Stimulated activated CD8-positive, alpha-beta memory T cell treated with anti-CD3 and anti-CD28 coated beads, Interleukin-2, amount 100 ng/mL, for 48 hours (primary cell): ENCODE measurements at regions not wholly inside any gene's neighbourhood (a gene's known extent, or its start where the extent isn't known, plus 50 kb on each side); places are given as distances from the start of the nearest gene placed in this dataset.
"Not testable (repeated sequence)": the region's sequence is repeated elsewhere in the genome, so short reads cannot be mapped to it uniquely, and the experiment has no call there.

Source experiments
- DNase-seq, 2 donors: peaks; one replicate each; pipeline ENCODE4 v3.0.0-alpha.2; 2020; ENCODE audit warnings: low read depth in 2 of 2

DNA sequence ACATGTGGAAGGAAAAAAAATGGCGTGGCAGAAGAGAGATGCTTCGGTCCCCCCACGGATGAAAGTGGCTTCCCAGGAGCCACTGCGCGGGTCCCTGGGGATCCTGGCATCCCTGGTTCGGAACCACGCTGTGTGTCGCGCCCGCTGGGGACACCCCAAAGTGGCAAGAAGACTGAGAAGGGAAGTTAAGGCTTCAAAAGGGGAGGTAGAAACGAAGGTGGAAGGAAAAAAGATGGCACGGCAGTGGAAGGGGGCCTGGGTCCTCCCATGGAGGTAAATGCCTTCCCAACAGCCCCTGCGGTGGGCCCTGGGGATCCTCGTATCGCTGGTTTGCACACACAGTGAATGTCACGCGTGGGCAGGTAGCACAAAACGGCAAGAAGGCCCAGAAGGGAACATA is 281.7 kb downstream of the ALG10 start:
- DNase-seq: no peak

DNA sequence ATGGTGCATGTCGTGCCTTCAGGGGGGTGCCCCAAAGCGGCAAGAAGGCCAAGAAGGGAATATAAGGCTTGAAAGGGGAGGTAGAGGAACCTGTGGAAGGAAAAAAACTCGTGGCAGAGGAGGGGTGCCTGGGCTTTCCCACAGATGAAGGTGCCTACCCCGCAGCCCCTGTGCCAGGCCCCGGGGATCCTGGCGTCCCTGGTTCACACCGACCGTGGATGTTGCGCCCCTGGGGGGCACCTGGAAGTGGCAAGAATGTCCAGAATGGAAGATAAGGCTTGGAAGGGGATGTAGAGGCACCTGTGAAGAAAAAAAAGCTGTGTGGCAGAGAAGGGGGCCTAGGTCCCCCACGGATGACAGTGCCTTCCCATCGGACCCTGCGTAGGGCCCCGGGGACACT is 282.2 kb downstream of the ALG10 start:
- DNase-seq: no peak

DNA sequence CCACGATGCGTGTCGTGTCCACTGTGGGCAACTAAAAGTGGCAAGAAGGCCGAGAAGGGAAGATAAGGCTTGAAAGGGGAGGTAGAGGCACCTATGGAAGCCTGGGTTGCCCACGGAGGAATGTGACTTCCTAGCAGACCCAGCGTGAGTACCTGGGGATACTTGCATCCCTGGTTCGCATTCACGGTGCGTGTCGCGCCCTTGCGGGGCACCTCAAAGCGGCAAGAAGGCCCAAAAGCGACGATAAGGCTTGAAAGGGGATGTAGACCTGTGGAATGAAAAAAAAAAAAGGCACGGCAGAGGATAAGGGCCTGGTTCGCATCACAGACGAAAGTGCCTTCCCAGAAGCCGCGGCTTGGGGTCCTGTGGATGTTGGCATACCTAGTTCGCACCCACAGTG is 282.9 kb downstream of the ALG10 start:
- DNase-seq: no peak

DNA sequence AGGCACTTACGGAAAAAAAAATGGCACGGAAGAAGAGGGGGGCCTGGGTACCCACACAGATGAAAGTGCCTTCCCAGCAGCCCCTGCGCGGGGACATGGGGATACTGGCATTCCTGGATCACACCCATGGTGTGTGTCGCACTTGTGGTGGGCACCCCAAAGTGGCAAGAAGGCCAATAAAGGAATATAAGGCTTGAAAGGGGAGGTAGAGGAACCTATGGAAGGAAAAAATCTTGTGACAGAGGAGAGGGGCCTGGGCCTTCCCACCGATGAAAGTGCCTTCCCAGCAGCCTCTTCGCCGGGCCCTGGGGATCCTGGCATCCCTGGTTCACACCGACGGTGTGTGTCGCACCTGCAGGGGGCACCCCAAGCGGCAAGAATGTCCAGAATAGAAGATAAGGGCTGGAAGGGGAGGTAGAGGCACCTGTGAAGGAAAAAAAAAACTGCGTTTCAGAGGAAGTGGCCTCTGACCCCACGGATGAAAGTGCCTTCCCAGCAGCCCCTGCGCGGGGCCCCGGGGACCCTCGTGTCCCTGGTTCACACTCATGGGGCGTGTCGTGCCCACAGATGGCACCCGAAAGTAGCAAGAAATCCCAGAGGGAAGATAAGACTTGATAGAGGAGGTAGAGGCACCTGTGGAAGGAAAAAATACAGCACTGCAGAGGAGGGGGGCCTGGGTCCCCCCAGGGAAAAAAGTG is 284.0 kb downstream of the ALG10 start:
- no peak for DNase-seq

DNA sequence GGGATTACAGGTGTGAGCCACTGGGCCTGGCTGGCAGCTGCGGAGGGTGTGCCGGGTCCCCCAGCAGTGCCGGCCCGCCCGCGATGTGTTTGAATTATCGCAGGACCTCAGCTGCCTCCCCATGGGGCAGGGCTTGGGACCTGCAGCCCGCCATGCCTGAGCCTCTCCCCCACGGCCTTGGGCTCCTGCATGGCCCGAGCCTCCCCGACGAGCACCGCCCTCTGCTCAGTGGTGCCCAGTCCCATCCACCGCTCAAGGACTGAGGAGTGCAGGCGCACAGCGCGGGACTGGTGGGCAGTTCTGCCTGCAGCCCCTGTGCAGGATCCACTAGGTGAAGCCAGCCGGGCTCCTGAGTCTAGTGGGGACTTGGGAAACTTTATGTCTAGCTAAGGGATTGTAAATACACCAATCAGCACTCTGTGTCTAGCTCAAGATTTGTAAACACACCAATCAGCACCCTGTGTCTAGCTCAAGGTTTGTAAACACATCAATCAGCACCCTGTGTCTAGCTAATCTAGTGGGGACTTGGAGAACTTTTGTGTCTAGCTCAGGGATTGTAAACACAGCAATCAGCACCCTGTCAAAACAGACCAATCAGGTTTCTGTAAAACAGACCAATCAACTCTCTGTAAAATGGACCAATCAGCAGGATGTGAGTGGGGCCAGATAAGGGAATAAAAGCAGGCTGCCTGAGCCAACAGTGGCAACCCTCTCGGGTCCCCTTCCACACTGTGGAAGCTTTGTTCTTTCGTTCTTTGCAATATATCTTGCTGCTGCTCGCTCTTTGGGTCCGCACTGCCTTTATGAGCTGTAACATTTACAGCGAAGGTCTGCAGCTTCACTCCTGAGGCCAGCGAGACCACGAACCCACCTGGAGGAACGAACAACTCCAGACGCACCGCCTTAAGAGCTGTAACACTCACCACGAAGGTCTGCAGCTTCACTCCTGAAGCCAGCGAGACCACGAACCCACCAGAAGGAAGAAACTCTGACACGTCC is 287.8 kb downstream of the ALG10 start:
- DNase-seq: not testable (repeated sequence)

DNA sequence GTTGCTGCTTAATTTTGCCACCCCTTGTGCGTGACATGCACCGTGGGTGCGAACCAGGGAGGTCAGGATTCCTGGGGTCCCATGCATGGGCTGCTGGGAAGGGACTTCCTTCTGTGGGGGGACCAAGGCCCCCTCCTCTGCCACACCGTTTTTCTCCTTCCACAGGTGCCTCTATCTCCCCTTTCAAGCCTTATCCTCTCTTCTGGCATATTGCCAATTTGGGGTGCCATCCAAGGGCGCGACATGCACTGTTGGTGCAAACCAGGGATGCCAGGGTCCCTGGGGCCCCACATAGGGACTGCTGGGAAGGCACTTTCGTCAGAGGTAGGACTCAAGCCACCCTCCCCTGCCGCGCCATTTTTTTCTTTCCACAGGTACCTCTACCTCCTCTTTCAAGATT is 289.0 kb downstream of the ALG10 start:
- no peak for DNase-seq

DNA sequence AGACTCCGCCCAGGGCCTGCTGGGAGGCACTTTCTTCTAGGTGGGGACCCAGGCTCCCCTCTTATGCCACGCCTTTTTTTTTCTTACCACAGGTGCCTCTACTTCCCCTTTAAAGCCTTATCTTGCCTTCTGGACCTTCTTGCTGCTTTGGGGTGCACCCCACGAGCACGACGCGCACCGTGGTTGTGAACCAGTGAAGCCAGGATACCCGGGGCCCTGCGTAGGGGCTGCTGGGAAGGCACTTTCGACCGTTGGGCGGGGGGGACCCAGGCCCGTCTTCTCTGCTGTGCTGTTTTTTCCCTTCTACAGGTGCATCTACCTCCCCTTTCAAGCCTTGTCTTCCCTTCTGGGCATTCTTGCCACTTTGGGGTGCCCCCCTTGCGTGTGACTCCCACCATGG is 305.4 kb downstream of the ALG10 start:
- no peak for DNase-seq

DNA sequence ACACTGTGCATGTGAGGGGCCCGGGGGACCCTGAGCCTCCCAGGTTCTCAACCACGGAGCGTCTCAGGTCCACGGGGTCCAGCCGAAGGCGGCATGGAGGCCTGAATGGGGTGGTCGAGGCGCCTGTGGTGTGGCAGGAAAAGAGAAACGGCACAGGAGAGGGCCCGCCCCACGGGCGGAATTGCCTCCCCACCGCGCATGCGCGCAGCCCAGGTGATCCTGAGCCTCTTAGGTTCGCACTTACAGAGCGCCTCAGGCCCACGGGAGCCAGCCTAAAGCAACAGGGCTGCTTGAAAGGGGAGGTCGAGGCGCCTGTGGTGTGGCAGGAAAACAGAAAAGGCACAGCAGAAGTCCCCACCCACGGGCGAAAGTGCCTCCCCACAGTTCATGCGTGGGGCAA is 311.0 kb downstream of the ALG10 start:
- no peak for DNase-seq

DNA sequence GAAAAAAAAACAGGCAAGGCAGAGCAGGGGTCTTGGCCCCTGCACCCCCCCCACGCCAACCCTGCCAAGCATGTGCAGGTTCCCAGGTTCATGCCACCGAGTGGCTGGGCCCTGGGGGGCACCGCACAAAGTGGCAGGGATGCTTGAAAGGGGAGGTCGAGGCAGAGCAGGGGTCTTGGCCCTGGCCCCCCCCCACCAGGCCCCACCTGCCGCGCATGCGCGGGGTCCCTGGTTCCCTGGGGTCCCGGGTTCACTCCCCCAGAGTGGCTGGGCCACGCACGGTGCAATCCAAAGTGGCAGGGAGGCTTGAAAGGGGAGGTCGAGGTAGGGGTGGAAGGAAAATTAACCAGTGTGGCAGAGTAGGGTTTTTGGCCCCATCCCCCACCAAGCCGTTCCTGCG is 312.2 kb downstream of the ALG10 start:
- no peak for DNase-seq

DNA sequence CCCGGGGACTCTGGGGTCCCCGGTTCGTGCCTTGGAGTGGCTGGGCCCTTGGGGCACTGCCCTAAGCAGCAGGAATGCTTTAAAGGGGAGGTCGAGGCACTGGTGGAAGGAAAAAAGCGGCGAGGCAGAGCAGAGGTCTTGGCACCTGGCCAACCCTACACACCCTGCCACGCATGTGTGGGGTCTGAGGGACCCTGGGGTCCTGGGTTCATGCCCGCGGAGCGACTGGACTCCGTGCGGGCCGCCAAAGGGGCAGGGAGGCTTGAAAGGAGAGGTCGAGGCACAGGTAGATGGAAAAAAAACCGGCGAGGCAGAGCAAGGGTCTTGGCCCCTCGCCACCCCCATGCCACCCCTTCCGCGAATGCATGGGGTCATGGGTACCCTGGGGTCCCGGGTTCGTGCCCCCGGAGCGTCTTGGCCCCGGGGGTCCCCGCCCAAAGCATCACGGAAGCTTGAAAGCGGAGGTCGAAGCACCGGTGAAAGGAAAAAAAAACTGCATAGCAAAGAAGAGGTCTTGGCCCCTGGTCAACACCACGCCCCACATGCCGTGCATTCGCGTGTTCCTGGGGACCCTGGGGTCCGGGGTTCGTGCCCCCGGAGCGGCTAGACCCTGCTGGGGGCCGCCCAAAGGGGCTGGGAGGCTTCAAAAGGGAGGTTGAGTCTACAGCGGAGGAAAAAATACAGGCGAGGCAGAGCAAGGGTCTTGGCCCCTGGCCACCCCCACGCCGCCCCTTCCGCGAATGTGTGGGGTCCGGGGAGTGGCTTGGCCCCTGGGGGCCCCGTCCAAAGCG is 312.9 kb downstream of the ALG10 start:
- DNase-seq: no peak

DNA sequence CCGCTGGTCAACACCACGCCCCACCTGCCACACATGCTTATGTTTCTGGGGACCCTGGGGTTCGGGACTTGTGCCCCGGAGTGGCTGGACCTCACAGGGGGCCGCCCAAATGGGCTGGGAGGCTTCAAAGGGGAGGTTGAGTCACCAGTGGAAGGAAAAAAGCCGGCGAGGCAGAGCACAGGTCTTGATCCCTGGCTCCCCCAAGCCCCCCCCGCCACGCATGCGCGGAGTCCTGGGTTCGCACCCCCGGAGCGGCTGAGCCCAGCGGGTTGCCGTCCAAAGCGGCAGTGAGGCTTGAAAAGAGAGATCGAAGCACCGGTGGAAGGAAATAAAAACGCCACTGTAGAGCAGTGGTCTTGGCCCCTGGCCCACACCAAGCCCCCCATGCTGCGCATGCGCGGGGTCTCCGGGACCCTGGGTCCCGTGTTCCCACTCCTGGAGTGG is 313.5 kb downstream of the ALG10 start:
- DNase-seq: no peak

DNA sequence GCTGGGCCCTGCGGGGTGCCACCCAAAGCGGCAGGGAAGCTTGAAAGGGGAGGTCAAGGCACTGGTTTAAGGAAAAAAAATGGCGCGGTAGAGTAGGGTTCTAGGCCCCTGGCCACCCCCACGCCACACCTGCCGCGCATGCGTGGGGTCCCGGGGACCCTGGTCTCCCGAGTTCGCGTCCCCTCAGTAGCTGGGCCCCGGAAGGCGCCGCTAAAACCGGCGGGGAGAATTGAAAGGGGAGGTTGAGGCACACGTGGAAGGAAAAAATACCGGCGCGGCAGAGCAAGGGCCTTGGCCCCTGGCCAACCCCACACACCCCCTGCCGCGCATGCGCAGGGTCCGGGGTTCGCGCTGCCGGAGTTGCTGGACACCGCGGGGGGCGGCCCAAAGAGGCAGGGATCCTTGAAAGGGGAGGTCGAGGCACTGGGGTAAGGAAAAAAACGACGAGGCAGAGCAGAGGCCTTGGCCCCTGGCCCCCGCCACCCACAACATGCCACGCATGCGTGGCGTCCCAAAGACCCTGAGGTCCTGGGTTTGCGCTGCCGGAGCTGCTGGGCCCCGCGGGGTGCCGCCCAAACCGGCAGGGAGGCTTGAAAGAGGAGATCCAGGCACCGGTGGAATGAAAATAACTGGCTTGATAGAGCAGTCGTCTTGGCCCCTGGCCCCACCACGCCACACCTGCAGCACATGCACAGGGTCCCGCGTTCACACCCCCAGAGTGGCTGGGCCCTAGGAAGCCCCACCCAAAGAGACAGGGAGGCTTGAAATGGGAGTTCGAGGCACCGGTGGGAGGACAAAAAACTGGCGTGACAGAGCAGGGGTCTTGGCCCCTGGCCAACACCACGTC is 314.5 kb downstream of the ALG10 start:
- DNase-seq: no peak

DNA sequence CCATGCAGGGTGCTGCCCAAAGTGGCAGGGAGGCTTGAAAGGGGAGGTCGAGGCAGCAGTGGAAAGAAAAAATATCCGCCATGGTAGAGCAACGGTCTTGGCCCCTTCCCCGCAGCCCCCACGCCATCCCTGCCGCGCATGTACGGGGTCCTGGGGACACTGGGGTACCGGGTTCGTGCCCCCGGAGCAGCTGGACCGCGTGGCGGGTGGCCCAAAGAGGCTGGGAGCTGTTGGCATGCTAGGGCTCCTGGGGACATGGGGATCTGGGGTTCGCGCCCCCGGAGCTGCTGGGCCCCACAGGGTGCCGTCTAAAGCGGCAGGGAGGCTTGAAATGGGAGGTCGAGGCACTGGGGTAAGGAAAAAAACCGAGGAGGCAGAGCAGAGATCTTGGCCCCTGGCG is 316.5 kb downstream of the ALG10 start:
- no peak for DNase-seq

DNA sequence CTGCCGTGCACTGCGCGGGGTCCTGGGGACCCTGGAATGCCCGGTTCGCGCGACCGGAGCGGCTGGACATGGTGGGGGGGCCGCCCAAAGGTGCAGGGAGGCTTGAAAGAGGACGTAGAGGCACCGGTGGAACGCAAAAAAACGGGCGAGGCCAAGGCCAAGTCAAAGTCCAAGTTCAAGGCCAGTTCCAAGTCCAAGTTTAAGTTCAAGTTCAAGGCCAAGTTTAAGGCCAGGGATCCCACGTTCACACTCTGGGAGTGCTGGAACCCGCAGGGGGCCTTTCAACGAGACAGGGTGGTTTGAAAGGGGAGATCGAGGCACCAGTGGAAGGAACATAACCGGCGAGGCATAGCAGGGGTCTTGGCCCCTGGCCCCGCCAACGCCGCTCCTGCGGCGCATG is 317.6 kb downstream of the ALG10 start:
- DNase-seq: no peak

DNA sequence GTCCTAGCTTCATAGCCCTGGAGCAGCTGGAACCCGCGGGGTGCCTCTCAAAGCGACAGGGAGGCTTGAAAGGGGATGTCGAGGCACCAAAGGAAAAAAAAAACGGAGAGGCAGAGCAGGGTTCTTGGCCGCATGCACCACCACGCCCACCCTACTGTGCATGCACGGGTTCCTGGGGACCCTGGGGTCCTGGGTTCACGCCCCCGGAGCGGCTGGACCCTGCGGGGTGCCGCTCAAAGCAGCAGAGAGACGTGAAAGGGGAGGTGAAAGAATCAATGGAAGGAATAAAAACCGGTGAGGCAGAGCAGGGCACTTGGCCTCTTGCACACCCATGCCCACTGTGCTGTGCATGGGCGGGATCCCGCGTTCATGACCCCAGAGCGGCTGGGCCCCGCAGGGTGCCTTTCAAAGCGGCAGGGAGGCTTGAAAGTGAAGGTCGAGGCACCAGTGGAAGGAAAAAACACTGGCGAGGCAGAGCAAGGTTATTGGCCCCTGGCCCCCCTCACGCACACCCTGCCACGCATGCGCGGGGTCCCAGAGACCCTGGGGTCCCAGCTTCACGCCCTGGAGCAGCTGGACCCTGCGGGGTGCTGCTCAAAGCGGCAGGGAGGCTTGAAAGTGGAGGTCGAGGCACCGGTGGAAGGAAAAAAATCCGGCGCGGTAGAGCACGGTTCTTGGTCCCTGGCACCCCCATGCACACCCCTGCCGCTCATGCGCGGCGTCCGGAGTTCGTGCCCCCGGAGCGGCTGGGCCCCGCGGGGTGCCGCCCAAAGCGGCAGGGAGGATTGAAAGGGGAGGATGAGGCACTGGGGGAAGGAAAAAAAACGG is 318.5 kb downstream of the ALG10 start:
- DNase-seq: no peak

DNA sequence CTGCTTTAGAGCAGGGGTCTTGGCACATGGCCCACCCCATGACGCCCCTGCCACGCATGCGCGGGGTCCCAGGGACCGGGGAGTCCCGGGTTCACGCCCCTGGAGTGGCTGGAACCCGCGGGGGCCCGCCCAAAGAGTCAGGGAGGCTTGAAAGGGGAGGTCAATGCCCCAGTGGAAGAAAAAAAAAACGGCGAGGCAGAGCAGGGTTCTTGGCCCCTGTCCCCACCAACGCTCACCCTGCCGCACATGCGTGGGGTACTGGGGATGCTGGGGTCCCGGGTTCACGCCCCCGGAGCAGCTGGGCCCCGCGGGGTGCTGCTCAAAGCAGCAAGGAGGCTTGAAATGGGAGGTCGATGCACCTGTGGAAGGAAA is 319.1 kb downstream of the ALG10 start:
- no peak for DNase-seq

DNA sequence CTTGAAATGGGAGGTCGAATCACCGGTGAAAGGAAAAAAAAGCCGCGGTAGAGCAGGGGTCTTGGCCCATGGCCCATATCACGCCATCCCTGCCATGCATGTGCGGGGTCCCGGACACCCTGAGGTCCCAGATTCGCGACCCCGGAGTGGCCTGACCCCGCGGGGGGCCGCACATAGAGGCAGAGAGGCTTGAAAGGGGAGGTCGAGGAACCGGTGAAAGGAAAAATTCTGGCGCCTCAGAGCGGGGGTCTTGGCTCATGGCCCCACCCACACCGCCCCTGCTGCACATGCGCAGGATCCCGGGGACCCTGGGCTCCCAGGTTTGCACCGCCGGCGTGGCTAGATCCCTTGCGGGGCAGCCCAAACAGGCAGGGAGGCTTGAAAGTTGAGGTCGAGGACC is 319.8 kb downstream of the ALG10 start:
- DNase-seq: no peak

DNA sequence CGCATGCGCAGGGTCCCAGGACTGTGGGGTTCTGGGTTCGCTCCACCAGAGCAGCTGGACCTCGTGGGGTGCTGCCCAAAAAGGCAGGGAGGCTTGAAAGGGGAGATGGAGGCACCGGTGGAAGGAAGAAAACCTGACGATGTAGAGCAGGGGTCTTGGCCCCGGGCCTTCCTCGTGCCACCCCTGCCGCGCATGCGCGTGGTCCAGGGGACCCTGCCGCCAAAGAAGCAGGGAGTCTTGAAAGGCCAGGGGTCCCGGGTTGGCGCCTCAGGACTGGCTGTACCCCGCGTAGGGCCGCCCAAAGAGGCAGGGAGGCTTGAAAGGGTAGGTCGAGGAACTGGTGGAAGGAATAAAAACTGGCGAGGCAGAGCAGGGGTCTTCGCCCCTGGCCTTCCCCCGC is 321.0 kb downstream of the ALG10 start:
- DNase-seq: no peak

DNA sequence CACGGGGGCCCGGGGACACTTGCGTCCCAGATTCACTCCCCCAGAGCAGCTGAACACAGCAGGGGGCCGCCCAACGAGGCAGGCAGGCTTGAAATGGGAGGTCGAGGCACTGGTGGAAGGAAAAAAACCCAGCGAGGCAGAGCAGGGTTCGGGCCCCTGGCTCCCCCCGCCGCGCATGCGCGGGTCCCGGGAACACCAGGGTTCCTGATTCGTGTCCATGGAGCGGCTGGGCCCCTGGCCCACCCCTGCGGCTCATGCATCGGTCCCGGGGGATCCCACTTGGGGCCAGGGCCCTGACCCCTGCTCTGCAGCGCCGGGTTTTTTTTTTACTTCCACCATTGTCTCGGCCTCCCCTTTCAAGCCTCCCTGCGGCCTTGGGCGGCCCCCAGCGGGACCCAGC is 321.5 kb downstream of the ALG10 start:
- no peak for DNase-seq

DNA sequence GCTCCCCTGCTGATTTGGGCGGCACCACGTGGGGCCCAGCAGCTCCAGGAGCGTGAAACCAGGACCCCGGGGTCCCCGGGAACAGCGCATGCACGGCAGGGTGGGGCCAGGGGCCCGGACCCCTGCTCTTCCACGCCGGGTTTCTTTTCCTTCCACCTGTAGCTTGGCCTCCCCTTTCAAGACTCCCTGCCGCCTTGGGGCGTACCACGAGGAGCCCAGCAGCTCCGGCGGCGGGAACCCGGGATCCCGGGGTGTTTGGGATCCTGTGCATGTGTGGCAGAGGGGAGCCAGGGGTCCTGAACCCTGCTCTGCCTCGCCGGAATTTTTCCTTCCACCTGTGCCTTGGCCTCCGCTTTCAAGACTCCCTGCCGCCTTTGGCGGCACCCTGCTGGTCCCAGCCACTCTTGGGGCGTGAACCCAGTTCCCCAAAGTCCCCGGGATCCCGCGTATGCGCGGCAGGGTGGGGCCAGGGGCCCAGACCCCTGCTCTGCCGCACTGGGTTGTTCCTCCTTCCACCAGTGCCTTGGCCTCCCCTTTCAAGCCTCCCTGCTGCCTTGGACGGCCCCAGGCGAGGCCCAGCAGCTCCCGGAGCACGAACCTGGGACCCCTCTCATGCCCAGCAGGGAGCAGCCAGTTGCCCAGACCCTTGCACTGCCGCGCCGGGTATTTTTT is 322.7 kb downstream of the ALG10 start:
- no peak for DNase-seq
